ENCODE measurements at regions not wholly inside any gene's neighbourhood (a gene's known extent, or its start where the extent isn't known, plus 50 kb on each side); places are given as distances from the start of the nearest gene placed in this dataset.

GRCh38 chr21:29441651-29442050 is 142.9 kb downstream of the BACH1 start:
- no peaks in the 10 kb centered on the region for H3K27me3 ChIP-seq (replicated peaks in 1 of 4; ENCODE audit: control insufficient read depth in 3 of 4, extremely low read depth in 1 of 4, insufficient read depth in 3 of 4, low read length in 3 of 4)
- no peak overlapping the region for H2BK5ac ChIP-seq (ENCODE audit: low read depth, low read length)
- no peak overlapping the region for H2BK20ac ChIP-seq (ENCODE audit: low read length)
- H3K79me2 ChIP-seq (ENCODE audit: control insufficient read depth in 1 of 2, insufficient read depth in 2 of 2, low read length in 2 of 2): no peaks in the 10 kb centered on the region
- H2BK15ac ChIP-seq (ENCODE audit: low read length): no peak overlapping the region
- no peak overlapping the region for H3K4me3 ChIP-seq (ENCODE audit: extremely low read depth in 1 of 4, insufficient read depth in 2 of 4, low read depth in 3 of 4, low read length in 4 of 4)
- H3K27ac ChIP-seq (ENCODE audit: low read depth, low read length): no peak overlapping the region
- no peak overlapping the region for H4K5ac ChIP-seq (ENCODE audit: insufficient read length, low read depth, low read length)
- ChIA-PET POLR2A (ENCODE audit: partially characterized antibody) (no interaction called here), CTCF (ENCODE audit: partially characterized antibody) (interaction anchor here (0.7 kb wide), 2 partner anchors 10 to 58 kb away, joined by 3 to 4 read pairs; no protein-coding TSS in a partner anchor)
- FAIRE-seq: no peak
- H2BK12ac ChIP-seq (ENCODE audit: low read depth, low read length): no peak overlapping the region
- H3K23me2 ChIP-seq (ENCODE audit: low read depth, low read length): no peaks in the 10 kb centered on the region
- no peak overlapping the region for H3K56ac ChIP-seq (replicated peaks; ENCODE audit: insufficient read length, low read depth, low read length)
- DNase-seq (ENCODE audit: low read depth in 1 of 2, low spot score in 2 of 2): no peak
- H2AFZ ChIP-seq (ENCODE audit: low read length): no peak overlapping the region
- no peaks in the 10 kb centered on the region for H4K20me1 ChIP-seq (replicated peaks in 1 of 2; ENCODE audit: control insufficient read depth in 1 of 2, insufficient read depth in 2 of 2, low read length in 2 of 2)
- H3K4ac ChIP-seq (replicated peaks; ENCODE audit: insufficient read length, low read depth, low read length): no peak overlapping the region
- no peaks in the 10 kb centered on the region for H3K79me1 ChIP-seq (ENCODE audit: low read depth, low read length)
- H3K4me2 ChIP-seq (ENCODE audit: insufficient read depth in 1 of 2, low read depth in 2 of 2, low read length in 2 of 2): no peak overlapping the region
- H3K18ac ChIP-seq (ENCODE audit: extremely low read depth, low read length): no peak overlapping the region
- no peak overlapping the region for H4K8ac ChIP-seq (ENCODE audit: extremely low read depth, insufficient read depth, low read length)
- no peak overlapping the region for H2BK120ac ChIP-seq (replicated peaks; ENCODE audit: low read depth, low read length)
- no peaks in the 10 kb centered on the region for H3K36me3 ChIP-seq (ENCODE audit: control insufficient read depth in 2 of 4, insufficient read depth in 4 of 4, low read length in 3 of 4)
- 82% methylated on average over 3 of the region's 3 CpGs; no CpG with 5 or more reads in 1 of the 2 experiments for WGBS, 2 experiments (ENCODE audit: extremely low coverage in 1 of 2, insufficient coverage in 1 of 2, insufficient read length in 1 of 2, insufficient replicate concordance in 2 of 2, low coverage in 1 of 2, low lambda C conversion rate in 2 of 2, missing lambda C conversion rate in 1 of 2)
- no peak overlapping the region for H3K23ac ChIP-seq (ENCODE audit: insufficient read length)
- no peak overlapping the region for H2AK5ac ChIP-seq (ENCODE audit: low read depth, low read length)
- H3K9ac ChIP-seq (replicated peaks in 1 of 4; ENCODE audit: extremely low read depth in 1 of 4, low read depth in 3 of 4, low read length in 3 of 4): no peak overlapping the region
- H3K4me1 ChIP-seq (replicated peaks in 1 of 4; ENCODE audit: control insufficient read depth in 3 of 4, insufficient read depth in 4 of 4, low read length in 3 of 4): peaks cover 0 to 1% (median 0%) of the 10 kb centered on the region in 4 experiments; a peak in 1 of 7 replicates
- H3K9me3 ChIP-seq (ENCODE audit: insufficient read depth in 2 of 2, low read depth in 1 of 2, low read length in 1 of 2): no peaks in the 10 kb centered on the region
- no peak overlapping the region for H4K91ac ChIP-seq (replicated peaks; ENCODE audit: insufficient read length, low read length)
- no peak overlapping the region for H3K14ac ChIP-seq (ENCODE audit: insufficient read length)
- TF ChIP-seq NANOG (IDR thresholded peaks at IDR 0.05; ENCODE audit: insufficient read depth, low read depth, low read length, poor library complexity, severe bottlenecking) (no peak), CHD1 (IDR thresholded peaks at IDR 0.05; ENCODE audit: low read depth, low read length) (no peak), CBX5 (IDR thresholded peaks at IDR 0.05; ENCODE audit: low read depth, low read length) (no peak), SRF (IDR thresholded peaks at IDR 0.05; ENCODE audit: low read depth, low read length) (no peak), SUZ12 (IDR thresholded peaks at IDR 0.05; ENCODE audit: low read length) (no peak), CBX8 (IDR thresholded peaks at IDR 0.05; ENCODE audit: borderline replicate concordance, low read depth, low read length) (no peak), SP4 (IDR thresholded peaks at IDR 0.05; ENCODE audit: low read length) (no peak)

All from H1 (cell line).